GM23338 (cell line): ENCODE measurements at regions not wholly inside any gene's neighbourhood (a gene's known extent, or its start where the extent isn't known, plus 50 kb on each side); places are given as distances from the start of the nearest gene placed in this dataset.

Experiments used
- CREB1 ChIP-seq: fragments of 250-450 bp; sonication (Bioruptor Pico); IDR thresholded peaks from 2 replicates; pipeline ENCODE4 v1.5.0; 2020; ENCODE audit warnings: low read depth, mild to moderate bottlenecking, moderate library complexity
- CTCF ChIP-seq, 2 experiments: fragments of 200-600 bp in 1 of 2; sonication (generic) in 1 of 2; conservative IDR thresholded peaks; 2 replicates each; pipeline versions ENCODE4 v1.5.1 to v1.6.1; 2016 to 2017; ENCODE audit warnings: antibody characterized with exemption in 2 of 2, low read depth in 2 of 2, mild to moderate bottlenecking in 2 of 2, moderate library complexity in 1 of 2
- ETS1 ChIP-seq: IDR thresholded peaks from 2 replicates; pipeline ENCODE4 v1.6.1; 2016; ENCODE audit warnings: antibody characterized with exemption
- EZH2 ChIP-seq: fragments of 200-600 bp; sonication (generic); IDR thresholded peaks from one replicate; pipeline ENCODE4 v1.8.0; 2017; ENCODE audit warnings: antibody characterized with exemption, mild to moderate bottlenecking, low read depth; ENCODE audit not compliant: unreplicated experiment
- EZH2phosphoT487 ChIP-seq: fragments of 200-600 bp; sonication (generic); IDR thresholded peaks from one replicate; pipeline ENCODE4 v1.8.1; 2018; ENCODE audit warnings: antibody characterized with exemption; ENCODE audit not compliant: unreplicated experiment
- JUNB ChIP-seq: IDR thresholded peaks from one replicate; pipeline ENCODE4 v1.6.1; 2016; ENCODE audit warnings: antibody characterized with exemption; ENCODE audit not compliant: unreplicated experiment
- NANOG ChIP-seq: IDR thresholded peaks from 2 replicates; pipeline ENCODE4 v1.6.1; 2016; ENCODE audit warnings: antibody characterized with exemption, borderline replicate concordance
- POLR2AphosphoS5 ChIP-seq: IDR thresholded peaks from 2 replicates; pipeline ENCODE4 v1.6.1; 2016; ENCODE audit warnings: antibody characterized with exemption, low read depth
- REST ChIP-seq: IDR thresholded peaks from one replicate; pipeline ENCODE4 v1.6.1; 2018; ENCODE audit warnings: antibody characterized with exemption; ENCODE audit not compliant: unreplicated experiment
- STAT1 ChIP-seq: IDR thresholded peaks from one replicate; pipeline ENCODE4 v1.6.1; 2016; ENCODE audit warnings: antibody characterized with exemption; ENCODE audit not compliant: unreplicated experiment
- ZNF114 ChIP-seq: fragments of 250-450 bp; sonication (Bioruptor Pico); IDR thresholded peaks from 2 replicates; pipeline ENCODE4 v1.5.0; 2020; ENCODE audit warnings: mild to moderate bottlenecking, moderate library complexity
- ZNF331 ChIP-seq: fragments of 250-450 bp; sonication (Bioruptor Pico); IDR thresholded peaks from 2 replicates; pipeline ENCODE4 v1.5.0; 2020; ENCODE audit warnings: low read depth, mild to moderate bottlenecking, moderate library complexity
- ZNF462 ChIP-seq: fragments of 250-450 bp; sonication (Bioruptor Pico); IDR thresholded peaks from 2 replicates; pipeline ENCODE4 v1.5.0; 2020; ENCODE audit warnings: mild to moderate bottlenecking, moderate library complexity

GRCh38 chr3:197367081-197367780 lies 68.8 kb upstream of the DLG1 start:
- TF ChIP-seq CTCF (conservative IDR thresholded peaks at IDR 0.05; ENCODE audit: low read depth in 2 of 2) (no peak), EZH2phosphoT487 (no peak), EZH2 (no peak), CREB1 (CRISPR knock-in tag) (no peak), JUNB (no peak), ETS1 (no peak), POLR2AphosphoS5 (no peak), REST (no peak), NANOG (no peak), ZNF114 (no peak), STAT1 (no peak), ZNF331 (no peak), ZNF462 (CRISPR knock-in tag) (no peak)
